GM12878 (cell line): ENCODE measurements at regions not wholly inside any gene's neighbourhood (a gene's known extent, or its start where the extent isn't known, plus 50 kb on each side); places are given as distances from the start of the nearest gene placed in this dataset.

Experiments used
- ATF7 ChIP-seq: fragments of 450-650 bp; IDR thresholded peaks from 2 replicates; pipeline ENCODE4 v1.6.1; 2016; ENCODE audit warnings: low read depth, mild to moderate bottlenecking
- CHD2 ChIP-seq: IDR thresholded peaks from 2 replicates; pipeline ENCODE4 v1.6.1; 2011; ENCODE audit warnings: low read depth, low read length, improper control_type of control experiment, borderline replicate concordance
- CHD4 ChIP-seq: fragments of 200-600 bp; sonication (generic); IDR thresholded peaks from 2 replicates; pipeline ENCODE4 v1.6.1; 2016; ENCODE audit warnings: mild to moderate bottlenecking
- CREM ChIP-seq: IDR thresholded peaks from 2 replicates; pipeline ENCODE4 v1.6.1; 2014; ENCODE audit warnings: antibody characterized with exemption, low read depth
- HDGF ChIP-seq: fragments of 450-650 bp; IDR thresholded peaks from 2 replicates; pipeline ENCODE4 v1.6.1; 2016; ENCODE audit warnings: antibody characterized with exemption
- IRF4 ChIP-seq: IDR thresholded peaks from 2 replicates; pipeline ENCODE4 v1.6.1; 2011; ENCODE audit warnings: low read depth, low read length
- MXI1 ChIP-seq: fragments of 150-350 bp; IDR thresholded peaks from 2 replicates; pipeline ENCODE4 v1.6.1; 2011; ENCODE audit warnings: low read depth, mild to moderate bottlenecking, inconsistent platforms, low read length, improper control_type of control experiment
- NFYA ChIP-seq: IDR thresholded peaks from 2 replicates; pipeline ENCODE4 v1.6.1; 2011; ENCODE audit warnings: low read depth, mild to moderate bottlenecking, low read length, improper control_type of control experiment, borderline replicate concordance
- RAD21 ChIP-seq: IDR thresholded peaks from 2 replicates; pipeline ENCODE4 v1.6.1; 2011; ENCODE audit warnings: mild to moderate bottlenecking, low read depth, low read length, moderate library complexity; ENCODE audit not compliant: insufficient read depth
- RBBP5 ChIP-seq: fragments of 200-600 bp; sonication (generic); conservative IDR thresholded peaks from 2 replicates; pipeline ENCODE4 v1.6.1; 2016
- SMAD1 ChIP-seq: fragments of 450-650 bp; IDR thresholded peaks from 2 replicates; pipeline ENCODE4 v1.6.1; 2018; ENCODE audit warnings: mild to moderate bottlenecking, low read depth; ENCODE audit not compliant: partially characterized antibody
- SUZ12 ChIP-seq: fragments of 200-600 bp; sonication (generic); IDR thresholded peaks from one replicate; pipeline ENCODE4 v1.6.1; 2018; ENCODE audit warnings: antibody characterized with exemption, mild to moderate bottlenecking; ENCODE audit not compliant: unreplicated experiment
- ZNF384 ChIP-seq: IDR thresholded peaks from 2 replicates; pipeline ENCODE4 v1.6.1; 2012; ENCODE audit warnings: low read depth, mild to moderate bottlenecking, low read length, improper control_type of control experiment, borderline replicate concordance
- TF ChIP-seq, protein P1 (sequence below): IDR thresholded peaks from 2 replicates; pipeline ENCODE4 v1.6.1; 2012; ENCODE audit warnings: mild to moderate bottlenecking, low read depth, low read length
- TF ChIP-seq, protein P2 (sequence below): fragments of 450-650 bp; IDR thresholded peaks from 2 replicates; pipeline ENCODE4 v1.6.1; 2016; ENCODE audit warnings: mild to moderate bottlenecking, moderate library complexity, borderline replicate concordance
- TF ChIP-seq, protein P3 (sequence below): fragments of 450-650 bp; formaldehyde crosslinking; IDR thresholded peaks from 2 replicates; pipeline ENCODE4 v1.5.0; 2022; ENCODE audit warnings: mild to moderate bottlenecking, missing genetic modification characterization
- TF ChIP-seq, protein P4 (sequence below): IDR thresholded peaks from 2 replicates; pipeline ENCODE4 v1.6.1; 2011; ENCODE audit warnings: borderline replicate concordance, low read depth, mild to moderate bottlenecking, moderate library complexity, low read length; ENCODE audit not compliant: insufficient read depth, poor library complexity, severe bottlenecking

DNA sequence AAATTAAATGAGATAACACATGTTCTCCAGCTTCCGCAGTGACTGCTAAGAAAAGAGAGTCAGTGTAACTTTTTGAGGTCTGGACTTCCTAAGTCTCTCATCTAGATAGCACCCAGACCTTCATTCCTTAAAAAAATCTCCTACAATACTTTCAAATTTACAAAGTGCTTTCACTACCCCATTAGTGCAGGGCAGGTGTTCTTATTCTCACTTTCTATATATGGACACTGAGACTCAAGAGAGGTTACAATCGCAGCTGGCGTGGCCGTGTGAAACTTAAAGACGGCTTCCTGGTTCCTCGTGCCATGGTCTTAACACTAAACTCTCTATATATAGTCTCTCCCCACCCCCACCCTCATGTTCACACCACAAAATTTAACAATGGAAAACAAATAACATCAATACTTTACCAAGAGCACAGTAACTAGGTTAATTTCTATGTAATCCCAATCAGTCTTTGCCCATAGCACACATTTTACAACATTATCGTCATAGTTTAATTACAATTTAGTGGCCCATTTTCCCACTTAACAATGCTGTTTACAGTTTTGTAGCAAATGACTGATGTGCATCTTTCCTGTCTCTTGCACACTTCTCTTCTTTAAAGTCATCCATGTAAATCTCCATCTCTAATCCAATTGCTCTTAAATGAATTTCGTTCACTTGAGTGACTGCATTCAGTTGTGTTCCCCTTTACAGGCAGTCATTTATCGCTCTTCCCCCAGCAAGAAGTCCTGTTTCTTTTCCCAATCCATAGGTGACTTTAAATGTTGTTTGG lies 78.8 kb upstream of the ARID1B start (continued):
- TF ChIP-seq, protein P1, sequence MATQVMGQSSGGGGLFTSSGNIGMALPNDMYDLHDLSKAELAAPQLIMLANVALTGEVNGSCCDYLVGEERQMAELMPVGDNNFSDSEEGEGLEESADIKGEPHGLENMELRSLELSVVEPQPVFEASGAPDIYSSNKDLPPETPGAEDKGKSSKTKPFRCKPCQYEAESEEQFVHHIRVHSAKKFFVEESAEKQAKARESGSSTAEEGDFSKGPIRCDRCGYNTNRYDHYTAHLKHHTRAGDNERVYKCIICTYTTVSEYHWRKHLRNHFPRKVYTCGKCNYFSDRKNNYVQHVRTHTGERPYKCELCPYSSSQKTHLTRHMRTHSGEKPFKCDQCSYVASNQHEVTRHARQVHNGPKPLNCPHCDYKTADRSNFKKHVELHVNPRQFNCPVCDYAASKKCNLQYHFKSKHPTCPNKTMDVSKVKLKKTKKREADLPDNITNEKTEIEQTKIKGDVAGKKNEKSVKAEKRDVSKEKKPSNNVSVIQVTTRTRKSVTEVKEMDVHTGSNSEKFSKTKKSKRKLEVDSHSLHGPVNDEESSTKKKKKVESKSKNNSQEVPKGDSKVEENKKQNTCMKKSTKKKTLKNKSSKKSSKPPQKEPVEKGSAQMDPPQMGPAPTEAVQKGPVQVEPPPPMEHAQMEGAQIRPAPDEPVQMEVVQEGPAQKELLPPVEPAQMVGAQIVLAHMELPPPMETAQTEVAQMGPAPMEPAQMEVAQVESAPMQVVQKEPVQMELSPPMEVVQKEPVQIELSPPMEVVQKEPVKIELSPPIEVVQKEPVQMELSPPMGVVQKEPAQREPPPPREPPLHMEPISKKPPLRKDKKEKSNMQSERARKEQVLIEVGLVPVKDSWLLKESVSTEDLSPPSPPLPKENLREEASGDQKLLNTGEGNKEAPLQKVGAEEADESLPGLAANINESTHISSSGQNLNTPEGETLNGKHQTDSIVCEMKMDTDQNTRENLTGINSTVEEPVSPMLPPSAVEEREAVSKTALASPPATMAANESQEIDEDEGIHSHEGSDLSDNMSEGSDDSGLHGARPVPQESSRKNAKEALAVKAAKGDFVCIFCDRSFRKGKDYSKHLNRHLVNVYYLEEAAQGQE: peak; percentile 44; the same call in 1 of the 2 replicates
- TF ChIP-seq, protein P2, sequence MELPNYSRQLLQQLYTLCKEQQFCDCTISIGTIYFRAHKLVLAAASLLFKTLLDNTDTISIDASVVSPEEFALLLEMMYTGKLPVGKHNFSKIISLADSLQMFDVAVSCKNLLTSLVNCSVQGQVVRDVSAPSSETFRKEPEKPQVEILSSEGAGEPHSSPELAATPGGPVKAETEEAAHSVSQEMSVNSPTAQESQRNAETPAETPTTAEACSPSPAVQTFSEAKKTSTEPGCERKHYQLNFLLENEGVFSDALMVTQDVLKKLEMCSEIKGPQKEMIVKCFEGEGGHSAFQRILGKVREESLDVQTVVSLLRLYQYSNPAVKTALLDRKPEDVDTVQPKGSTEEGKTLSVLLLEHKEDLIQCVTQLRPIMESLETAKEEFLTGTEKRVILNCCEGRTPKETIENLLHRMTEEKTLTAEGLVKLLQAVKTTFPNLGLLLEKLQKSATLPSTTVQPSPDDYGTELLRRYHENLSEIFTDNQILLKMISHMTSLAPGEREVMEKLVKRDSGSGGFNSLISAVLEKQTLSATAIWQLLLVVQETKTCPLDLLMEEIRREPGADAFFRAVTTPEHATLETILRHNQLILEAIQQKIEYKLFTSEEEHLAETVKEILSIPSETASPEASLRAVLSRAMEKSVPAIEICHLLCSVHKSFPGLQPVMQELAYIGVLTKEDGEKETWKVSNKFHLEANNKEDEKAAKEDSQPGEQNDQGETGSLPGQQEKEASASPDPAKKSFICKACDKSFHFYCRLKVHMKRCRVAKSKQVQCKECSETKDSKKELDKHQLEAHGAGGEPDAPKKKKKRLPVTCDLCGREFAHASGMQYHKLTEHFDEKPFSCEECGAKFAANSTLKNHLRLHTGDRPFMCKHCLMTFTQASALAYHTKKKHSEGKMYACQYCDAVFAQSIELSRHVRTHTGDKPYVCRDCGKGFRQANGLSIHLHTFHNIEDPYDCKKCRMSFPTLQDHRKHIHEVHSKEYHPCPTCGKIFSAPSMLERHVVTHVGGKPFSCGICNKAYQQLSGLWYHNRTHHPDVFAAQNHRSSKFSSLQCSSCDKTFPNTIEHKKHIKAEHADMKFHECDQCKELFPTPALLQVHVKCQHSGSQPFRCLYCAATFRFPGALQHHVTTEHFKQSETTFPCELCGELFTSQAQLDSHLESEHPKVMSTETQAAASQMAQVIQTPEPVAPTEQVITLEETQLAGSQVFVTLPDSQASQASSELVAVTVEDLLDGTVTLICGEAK: peak; percentile 42; the same call in 1 of the 2 replicates
- no peak for TF ChIP-seq NFYA
- TF ChIP-seq SMAD1: peak; percentile 66
- TF ChIP-seq, protein P3, sequence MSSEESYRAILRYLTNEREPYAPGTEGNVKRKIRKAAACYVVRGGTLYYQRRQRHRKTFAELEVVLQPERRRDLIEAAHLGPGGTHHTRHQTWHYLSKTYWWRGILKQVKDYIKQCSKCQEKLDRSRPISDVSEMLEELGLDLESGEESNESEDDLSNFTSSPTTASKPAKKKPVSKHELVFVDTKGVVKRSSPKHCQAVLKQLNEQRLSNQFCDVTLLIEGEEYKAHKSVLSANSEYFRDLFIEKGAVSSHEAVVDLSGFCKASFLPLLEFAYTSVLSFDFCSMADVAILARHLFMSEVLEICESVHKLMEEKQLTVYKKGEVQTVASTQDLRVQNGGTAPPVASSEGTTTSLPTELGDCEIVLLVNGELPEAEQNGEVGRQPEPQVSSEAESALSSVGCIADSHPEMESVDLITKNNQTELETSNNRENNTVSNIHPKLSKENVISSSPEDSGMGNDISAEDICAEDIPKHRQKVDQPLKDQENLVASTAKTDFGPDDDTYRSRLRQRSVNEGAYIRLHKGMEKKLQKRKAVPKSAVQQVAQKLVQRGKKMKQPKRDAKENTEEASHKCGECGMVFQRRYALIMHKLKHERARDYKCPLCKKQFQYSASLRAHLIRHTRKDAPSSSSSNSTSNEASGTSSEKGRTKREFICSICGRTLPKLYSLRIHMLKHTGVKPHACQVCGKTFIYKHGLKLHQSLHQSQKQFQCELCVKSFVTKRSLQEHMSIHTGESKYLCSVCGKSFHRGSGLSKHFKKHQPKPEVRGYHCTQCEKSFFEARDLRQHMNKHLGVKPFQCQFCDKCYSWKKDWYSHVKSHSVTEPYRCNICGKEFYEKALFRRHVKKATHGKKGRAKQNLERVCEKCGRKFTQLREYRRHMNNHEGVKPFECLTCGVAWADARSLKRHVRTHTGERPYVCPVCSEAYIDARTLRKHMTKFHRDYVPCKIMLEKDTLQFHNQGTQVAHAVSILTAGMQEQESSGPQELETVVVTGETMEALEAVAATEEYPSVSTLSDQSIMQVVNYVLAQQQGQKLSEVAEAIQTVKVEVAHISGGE (CRISPR knock-in tag): no peak
- TF ChIP-seq CHD4: no peak
- peak; percentile 93 for TF ChIP-seq ZNF384
- TF ChIP-seq CREM: peak; percentile 96
- TF ChIP-seq MXI1: peak; percentile 57; the same call in 1 of the 2 replicates
- peak; percentile 77; the same call in 1 of the 2 replicates for TF ChIP-seq CHD2
- no peak for TF ChIP-seq RBBP5
- 0 out of 2 replicates have a peak, but pooled peaks have one; percentile 23 for TF ChIP-seq HDGF
- TF ChIP-seq RAD21: peak; percentile 42
- TF ChIP-seq IRF4: peak; percentile 93
- TF ChIP-seq ATF7: peak; percentile 80
- TF ChIP-seq SUZ12: no peak
- TF ChIP-seq, protein P4, sequence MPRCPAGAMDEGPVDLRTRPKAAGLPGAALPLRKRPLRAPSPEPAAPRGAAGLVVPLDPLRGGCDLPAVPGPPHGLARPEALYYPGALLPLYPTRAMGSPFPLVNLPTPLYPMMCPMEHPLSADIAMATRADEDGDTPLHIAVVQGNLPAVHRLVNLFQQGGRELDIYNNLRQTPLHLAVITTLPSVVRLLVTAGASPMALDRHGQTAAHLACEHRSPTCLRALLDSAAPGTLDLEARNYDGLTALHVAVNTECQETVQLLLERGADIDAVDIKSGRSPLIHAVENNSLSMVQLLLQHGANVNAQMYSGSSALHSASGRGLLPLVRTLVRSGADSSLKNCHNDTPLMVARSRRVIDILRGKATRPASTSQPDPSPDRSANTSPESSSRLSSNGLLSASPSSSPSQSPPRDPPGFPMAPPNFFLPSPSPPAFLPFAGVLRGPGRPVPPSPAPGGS: peak; percentile 99
